OCI-LY3 (cell line): ENCODE measurements at regions not wholly inside any gene's neighbourhood (a gene's known extent, or its start where the extent isn't known, plus 50 kb on each side); places are given as distances from the start of the nearest gene placed in this dataset.

Experiments
- CTCF ChIP-seq: fragments of 200-600, 300-600 bp; sonication (generic); IDR thresholded peaks from 2 replicates; pipeline ENCODE4 v1.5.1; 2014; ENCODE audit warnings: antibody characterized with exemption, low read length, low read depth
- EZH2phosphoT487 ChIP-seq: fragments of 200-600 bp; shearing (Covaris generic); IDR thresholded peaks from 2 replicates; pipeline ENCODE4 v1.6.1; 2018; ENCODE audit warnings: antibody characterized with exemption, mixed run types, low read depth

- TF ChIP-seq CTCF, result no peak
- TF ChIP-seq EZH2phosphoT487, result no peak
These were observed 415.5 kb upstream of the OPRM1 start for GRCh38 chr6:153623496-153623895.
